Vagina (tissue), 2 donors: ENCODE measurements at regions not wholly inside any gene's neighbourhood (a gene's known extent, or its start where the extent isn't known, plus 50 kb on each side); places are given as distances from the start of the nearest gene placed in this dataset.

ENCODE experiments used
- POLR2A ChIP-seq, 2 donors: fragments of 450-650 bp; IDR thresholded peaks; one replicate each; pipeline ENCODE4 v1.6.1; 2017; ENCODE audit warnings: antibody characterized with exemption in 2 of 2, mild to moderate bottlenecking in 2 of 2, moderate library complexity in 2 of 2
- POLR2AphosphoS5 ChIP-seq, 2 donors: sonication (generic); formaldehyde crosslinking; IDR thresholded peaks; one replicate each; pipeline ENCODE4 v1.9.0; 2017; ENCODE audit warnings: antibody characterized with exemption in 2 of 2, mild to moderate bottlenecking in 2 of 2, low read depth in 1 of 2; ENCODE audit not compliant: insufficient read depth in 1 of 2
- TF ChIP-seq, protein P1 (sequence below), 3 experiments: fragments of 450-650 bp in 2 of 3; fragments of 200-600 bp in 1 of 3; sonication (generic) in 1 of 3; IDR thresholded peaks; one replicate each; pipeline ENCODE4 v1.5.1; 2017 to 2019; ENCODE audit warnings: antibody characterized with exemption in 3 of 3, mild to moderate bottlenecking in 2 of 3, moderate library complexity in 2 of 3

DNA sequence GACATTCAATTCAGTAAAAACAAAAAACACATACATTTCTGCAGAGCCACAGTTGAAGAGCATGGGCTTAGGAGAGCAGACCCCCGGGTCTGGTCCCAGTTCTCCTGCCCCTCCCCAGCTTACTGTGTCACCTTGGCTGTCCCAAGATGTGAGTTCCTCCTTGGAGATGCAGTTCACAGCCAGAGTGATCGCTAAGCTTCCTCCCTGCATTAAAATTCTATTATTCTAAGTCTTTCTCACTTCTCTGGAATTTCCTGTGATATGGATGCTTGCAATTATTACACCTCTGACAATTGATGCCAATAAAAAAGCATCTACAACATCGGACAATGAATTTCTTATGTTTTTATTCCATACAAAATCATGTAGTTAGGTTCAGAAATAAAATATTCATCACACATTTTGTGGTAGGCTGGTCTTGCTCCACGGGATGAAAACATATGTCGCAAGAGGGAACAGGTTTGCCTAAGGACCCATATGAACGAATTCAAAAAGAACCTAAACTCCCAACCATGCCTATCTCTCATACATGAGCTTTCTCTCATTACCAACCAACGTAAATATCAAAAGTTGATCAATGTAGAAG is 328.5 kb upstream of the RUNX1 start:
- TF ChIP-seq, protein P1, sequence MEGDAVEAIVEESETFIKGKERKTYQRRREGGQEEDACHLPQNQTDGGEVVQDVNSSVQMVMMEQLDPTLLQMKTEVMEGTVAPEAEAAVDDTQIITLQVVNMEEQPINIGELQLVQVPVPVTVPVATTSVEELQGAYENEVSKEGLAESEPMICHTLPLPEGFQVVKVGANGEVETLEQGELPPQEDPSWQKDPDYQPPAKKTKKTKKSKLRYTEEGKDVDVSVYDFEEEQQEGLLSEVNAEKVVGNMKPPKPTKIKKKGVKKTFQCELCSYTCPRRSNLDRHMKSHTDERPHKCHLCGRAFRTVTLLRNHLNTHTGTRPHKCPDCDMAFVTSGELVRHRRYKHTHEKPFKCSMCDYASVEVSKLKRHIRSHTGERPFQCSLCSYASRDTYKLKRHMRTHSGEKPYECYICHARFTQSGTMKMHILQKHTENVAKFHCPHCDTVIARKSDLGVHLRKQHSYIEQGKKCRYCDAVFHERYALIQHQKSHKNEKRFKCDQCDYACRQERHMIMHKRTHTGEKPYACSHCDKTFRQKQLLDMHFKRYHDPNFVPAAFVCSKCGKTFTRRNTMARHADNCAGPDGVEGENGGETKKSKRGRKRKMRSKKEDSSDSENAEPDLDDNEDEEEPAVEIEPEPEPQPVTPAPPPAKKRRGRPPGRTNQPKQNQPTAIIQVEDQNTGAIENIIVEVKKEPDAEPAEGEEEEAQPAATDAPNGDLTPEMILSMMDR (IDR thresholded peaks at IDR 0.05) = no peak
- TF ChIP-seq POLR2A (IDR thresholded peaks at IDR 0.05) = no peak
- no peak for TF ChIP-seq POLR2AphosphoS5 (IDR thresholded peaks at IDR 0.05; ENCODE audit: insufficient read depth in 1 of 2, low read depth in 1 of 2)
